ENCODE measurements at regions not wholly inside any gene's neighbourhood (a gene's known extent, or its start where the extent isn't known, plus 50 kb on each side); places are given as distances from the start of the nearest gene placed in this dataset.

GRCh38 chr10:52442576-52442975 lies 128.5 kb downstream of the DKK1 start:
- no peak for DNase-seq

DNA sequence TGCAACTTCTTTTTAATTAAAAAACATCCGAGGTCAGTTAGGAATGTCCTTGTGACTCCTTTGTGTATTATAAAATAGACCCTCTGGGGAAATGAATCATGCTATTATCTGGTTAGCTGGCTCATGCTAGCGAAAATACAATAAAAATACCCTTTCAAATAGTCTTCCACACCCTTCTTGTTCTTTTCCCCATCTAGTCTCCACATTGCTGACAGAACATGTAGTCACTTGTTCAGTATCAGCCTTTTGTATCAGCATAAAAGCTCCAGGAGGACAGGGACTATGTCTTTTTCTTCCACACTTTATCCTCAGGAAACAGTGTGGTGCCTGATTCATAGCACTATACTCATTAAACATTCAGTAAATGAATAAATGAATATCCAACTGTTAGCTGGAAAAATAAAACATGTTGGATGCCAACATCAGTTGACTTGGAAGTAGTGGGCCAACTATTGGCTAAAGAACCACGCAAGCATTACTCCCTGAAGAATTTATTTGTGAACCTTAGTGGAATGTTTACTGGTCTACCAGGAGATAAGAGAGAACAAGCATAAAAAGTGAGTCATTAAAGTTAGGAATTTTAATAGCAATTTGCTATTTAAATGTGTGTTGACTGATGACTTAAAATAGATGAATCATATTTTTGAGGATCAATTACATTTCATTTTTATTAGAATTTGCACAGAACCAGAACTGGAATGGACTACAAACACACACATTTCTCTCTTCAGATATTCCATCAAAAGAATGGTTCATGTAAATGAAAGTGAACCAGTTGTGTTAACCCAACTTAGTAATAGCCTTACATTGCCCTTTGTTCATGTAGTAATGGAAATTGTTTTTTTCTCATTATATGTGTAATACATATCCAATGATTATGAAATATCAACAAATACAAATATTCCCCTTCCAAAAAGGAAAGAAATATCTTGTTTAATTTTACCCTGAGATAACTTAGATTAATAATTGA lies 129.6 kb downstream of the DKK1 start:
- DNase-seq: no peak

GRCh38 chr10:52446391-52446790 lies 132.3 kb downstream of the DKK1 start:
- DNase-seq: no peak

DNA sequence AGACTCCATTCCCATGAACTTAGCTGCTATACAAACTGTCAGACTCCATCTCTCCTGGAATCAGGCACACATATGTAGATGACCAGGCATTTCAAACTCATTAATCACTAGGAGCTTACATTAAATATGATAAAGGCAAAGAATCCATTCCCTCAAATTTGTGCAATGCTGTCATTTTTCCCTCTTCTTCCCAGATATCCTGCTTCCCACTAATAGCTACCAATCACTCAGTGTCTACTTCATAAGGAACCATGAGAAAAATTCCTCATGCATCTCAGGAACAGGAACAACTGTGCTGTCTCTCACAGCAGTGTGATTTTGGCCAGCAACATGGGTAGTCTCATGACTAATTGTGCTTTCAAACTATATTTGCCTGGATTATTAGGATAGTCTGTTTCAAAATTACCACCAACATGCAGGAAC lies 133.9 kb downstream of the DKK1 start:
- DNase-seq: no peak

DNA sequence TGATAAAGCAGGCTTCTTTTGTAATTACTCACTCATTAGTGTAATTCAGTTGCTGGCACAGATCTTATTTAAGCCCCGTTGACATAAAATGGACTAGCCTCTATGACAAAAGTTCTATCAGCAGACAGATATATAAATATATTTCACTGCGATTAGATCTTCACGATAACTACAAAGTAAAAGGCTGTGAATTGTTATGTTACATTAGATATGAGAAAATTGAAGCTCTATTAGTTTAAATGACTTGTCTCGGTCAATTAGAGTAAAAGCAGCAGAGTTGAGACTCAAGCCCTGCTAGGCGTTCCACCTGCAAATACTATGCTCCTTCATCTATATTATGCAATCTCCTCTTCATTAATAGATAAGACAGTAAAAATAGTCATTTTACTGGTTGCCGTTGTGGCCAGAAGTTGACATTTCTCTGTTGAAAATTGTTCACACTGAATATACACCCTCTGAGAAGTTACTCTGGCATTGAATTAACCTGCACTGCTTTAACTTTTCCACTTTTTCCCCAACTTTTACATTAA lies 136.7 kb downstream of the DKK1 start:
- DNase-seq: no peak

DNA sequence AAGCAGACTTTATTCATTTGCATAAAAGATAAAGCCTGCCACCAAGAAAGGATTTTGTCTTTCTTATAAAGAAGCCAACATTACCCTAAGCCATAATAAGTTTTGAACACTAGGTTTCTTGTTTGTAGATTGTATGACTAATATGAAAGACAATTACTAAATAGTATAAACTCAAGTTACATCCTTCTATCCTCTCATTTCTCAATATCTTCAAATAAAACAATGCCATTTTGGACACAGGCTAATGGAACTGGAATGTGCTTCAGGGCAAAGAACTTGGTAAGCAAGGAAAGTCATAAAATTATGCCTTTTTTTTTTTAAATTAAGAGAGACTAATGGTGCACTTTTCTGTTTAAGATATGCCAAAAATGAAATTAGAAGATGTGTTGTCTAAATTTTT lies 137.7 kb downstream of the DKK1 start:
- no peak for DNase-seq

- no peak for DNase-seq
Measured at GRCh38 chr10:52452600-52453493, 138.8 kb downstream of the DKK1 start.

GRCh38 chr10:52453501-52453900 lies 139.4 kb downstream of the DKK1 start:
- no peak for DNase-seq

GRCh38 chr10:52454491-52454890 lies 140.4 kb downstream of the DKK1 start:
- no peak for DNase-seq

DNA sequence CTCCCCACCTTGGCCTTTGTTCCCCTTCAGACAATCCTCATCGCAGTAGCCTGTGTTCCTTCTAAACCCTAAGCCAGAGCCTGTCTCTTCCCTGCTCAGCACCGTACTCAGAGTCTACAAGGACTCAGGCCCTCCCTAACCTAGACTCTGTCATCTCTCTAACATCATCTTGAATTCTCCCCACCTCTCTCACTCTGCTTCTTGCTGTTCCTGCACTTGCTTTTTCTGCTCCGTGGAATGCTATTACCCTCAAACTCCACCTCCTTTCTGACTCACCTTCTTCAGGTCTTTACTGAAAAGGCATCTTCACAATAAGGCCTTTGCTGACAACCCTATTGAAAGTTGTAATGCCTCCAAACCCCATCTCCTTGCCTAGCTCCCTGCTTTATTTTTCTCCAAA lies 141.0 kb downstream of the DKK1 start:
- DNase-seq: no peak

- no peak for DNase-seq
Measured at GRCh38 chr10:52459097-52459496, 145.0 kb downstream of the DKK1 start.

- no peak for DNase-seq
Measured at GRCh38 chr10:52463826-52464225, 149.7 kb downstream of the DKK1 start.

GRCh38 chr10:52464368-52465124 lies 150.5 kb downstream of the DKK1 start:
- DNase-seq: no peak

DNA sequence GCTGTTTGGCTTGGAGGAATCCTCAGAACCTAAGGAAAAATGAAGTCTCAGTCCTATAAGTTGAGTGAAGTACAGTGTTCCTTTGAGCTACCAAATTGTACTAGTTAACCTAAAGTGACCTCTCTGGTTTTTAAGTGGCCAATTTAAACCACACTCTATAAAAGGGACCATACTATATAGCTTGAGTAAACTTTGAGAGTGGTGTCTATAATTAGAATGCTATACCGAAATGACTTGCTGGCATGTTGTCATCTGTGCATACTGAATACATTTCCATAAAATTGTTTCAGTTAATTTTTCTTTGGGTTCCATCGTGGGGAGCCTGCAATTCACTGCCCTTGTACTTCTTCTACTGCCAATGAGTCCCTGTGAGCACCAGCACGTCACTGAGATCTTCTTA lies 151.1 kb downstream of the DKK1 start:
- no peak for DNase-seq

DNA sequence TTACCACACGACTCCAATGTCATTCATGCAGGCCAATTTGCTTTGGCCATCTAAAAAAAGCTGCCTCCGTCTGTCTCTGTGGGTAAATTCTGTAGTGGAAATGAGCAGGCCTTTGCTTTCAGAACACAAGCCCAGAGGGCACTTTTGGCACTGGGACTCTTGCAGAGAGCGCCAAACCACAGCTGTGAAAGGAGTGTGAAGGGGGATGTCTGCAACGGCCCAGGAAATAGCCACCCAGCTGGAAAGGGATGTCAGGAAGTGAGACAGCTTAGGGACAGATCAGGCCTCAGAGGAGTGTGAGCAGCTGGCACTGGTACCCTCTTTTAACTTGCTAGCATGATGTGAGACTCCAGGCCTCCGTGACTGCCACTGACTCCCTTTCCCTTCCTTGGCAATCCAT lies 152.4 kb downstream of the DKK1 start:
- peak; percentile 57 for DNase-seq

GRCh38 chr10:52469970-52470705 lies 156.1 kb downstream of the DKK1 start:
- no peak for DNase-seq

GRCh38 chr10:52472406-52473146 lies 158.5 kb downstream of the DKK1 start:
- no peak for DNase-seq

DNA sequence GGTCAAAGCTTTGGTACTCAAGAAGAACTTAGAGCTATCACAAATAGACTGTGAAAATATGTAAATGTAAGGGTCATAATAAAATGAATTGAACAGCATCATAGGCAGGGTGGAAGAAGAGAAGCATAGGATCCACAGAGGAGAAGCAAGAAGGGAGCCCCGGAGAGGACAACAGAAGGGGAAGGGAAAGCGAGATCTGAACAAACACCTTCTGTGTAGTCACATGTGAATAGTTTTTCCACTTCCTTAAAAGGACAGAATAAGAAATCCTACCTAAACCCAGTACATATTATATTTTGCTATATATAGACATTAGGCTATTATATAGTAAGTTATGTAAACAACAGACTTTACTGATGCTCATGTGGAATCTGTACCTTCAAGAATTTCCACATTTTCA lies 160.2 kb downstream of the DKK1 start:
- no peak for DNase-seq

DNA sequence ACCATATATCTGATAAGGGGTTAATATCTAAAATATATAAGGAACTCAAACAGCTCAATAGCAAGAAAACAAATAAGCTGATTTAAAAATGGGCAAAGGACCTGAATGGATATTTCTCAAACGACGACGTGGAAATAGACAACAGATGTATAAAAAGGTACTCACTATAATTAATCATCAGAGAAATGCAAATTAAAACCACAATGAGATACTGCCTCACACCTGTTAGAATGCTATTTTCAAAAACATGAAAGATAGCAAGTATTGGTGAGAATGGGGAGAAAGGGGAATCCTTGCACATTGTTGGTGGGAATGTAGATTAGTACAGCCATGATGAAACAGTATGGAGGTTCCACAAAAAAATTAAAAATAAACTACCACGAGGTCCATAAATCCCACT lies 163.2 kb downstream of the DKK1 start:
- DNase-seq: no peak

DNA sequence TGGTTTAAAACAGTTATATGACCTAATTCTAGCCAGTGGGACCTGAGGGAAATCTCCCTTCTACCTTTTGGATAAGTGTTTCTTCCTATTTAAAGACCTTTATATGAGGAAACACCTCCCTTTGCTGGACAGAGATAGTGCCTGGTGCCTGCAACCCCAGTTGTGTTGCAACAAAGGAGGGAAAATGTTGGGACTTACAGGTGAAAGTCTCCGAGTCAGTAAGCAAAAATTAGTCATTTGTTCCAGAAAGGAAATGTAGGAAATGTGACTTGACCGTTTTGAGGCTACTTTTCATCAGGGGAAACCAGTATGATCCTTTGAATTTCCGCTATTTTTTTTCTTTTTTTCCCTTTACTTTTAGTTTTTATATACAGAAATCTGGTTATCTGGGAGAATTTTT lies 165.5 kb downstream of the DKK1 start:
- no peak for DNase-seq

GRCh38 chr10:52481986-52482555 lies 168.0 kb downstream of the DKK1 start:
- no peak for DNase-seq
